Glutamatergic neuron (in vitro differentiated cells): ENCODE measurements at regions not wholly inside any gene's neighbourhood (a gene's known extent, or its start where the extent isn't known, plus 50 kb on each side); places are given as distances from the start of the nearest gene placed in this dataset.
"Not testable (repeated sequence)": the region's sequence is repeated elsewhere in the genome, so short reads cannot be mapped to it uniquely, and the experiment has no call there.

Experiments used
- DNase-seq: peaks from one replicate; pipeline ENCODE4 v3.0.0; 2022
- H3K27ac Mint-ChIP-seq: one replicate; pipeline ENCODE4 v1.8.0; 2020; ENCODE audit warnings: mild to moderate bottlenecking, mixed read lengths, inconsistent platforms; ENCODE audit not compliant: unreplicated experiment
- H3K27me3 Mint-ChIP-seq: one replicate; pipeline ENCODE4 v1.8.0; 2020; ENCODE audit warnings: mild to moderate bottlenecking, moderate library complexity, mixed read lengths, inconsistent platforms; ENCODE audit not compliant: unreplicated experiment
- H3K36me3 Mint-ChIP-seq: one replicate; pipeline ENCODE4 v1.8.0; 2020; ENCODE audit warnings: mild to moderate bottlenecking, mixed read lengths, inconsistent platforms; ENCODE audit not compliant: unreplicated experiment
- H3K4me1 Mint-ChIP-seq: one replicate; pipeline ENCODE4 v1.8.0; 2020; ENCODE audit warnings: mild to moderate bottlenecking, low read depth, mixed read lengths, inconsistent platforms; ENCODE audit not compliant: unreplicated experiment
- H3K4me3 Mint-ChIP-seq: one replicate; pipeline ENCODE4 v1.8.0; 2020; ENCODE audit warnings: mild to moderate bottlenecking, mixed read lengths, inconsistent platforms; ENCODE audit not compliant: unreplicated experiment
- H3K9me3 Mint-ChIP-seq: one replicate; pipeline ENCODE4 v1.8.0; 2020; ENCODE audit warnings: mild to moderate bottlenecking, moderate library complexity, mixed read lengths, inconsistent platforms; ENCODE audit not compliant: unreplicated experiment
- TF ChIP-seq, protein P1 (sequence below): fragments of 200-600 bp; sonication (generic); IDR thresholded peaks from one replicate; pipeline ENCODE4 v1.5.0; 2021; ENCODE audit not compliant: partially characterized antibody, unreplicated experiment

DNA sequence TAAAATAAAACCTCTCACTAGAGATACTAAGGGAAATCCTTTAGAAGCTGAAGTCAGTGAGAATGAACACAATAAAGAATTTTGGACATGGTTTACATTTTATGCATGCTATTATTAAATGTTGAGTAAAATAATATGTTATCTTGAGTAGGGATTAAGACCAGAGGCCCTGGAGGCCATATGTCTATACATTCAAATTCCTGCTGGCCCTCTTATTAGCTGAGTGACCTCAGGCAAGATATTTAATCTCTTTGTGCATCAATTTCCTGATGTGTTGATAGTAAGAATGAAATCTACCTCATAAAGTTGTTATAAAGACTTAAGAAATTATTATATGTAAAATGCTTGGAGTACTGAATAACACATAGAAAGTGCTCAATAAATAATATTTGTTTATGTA is 281.1 kb upstream of the KLF4 start:
- peaks cover 17% of the 10 kb centered on the region for H3K36me3 Mint-ChIP-seq
- TF ChIP-seq, protein P1, sequence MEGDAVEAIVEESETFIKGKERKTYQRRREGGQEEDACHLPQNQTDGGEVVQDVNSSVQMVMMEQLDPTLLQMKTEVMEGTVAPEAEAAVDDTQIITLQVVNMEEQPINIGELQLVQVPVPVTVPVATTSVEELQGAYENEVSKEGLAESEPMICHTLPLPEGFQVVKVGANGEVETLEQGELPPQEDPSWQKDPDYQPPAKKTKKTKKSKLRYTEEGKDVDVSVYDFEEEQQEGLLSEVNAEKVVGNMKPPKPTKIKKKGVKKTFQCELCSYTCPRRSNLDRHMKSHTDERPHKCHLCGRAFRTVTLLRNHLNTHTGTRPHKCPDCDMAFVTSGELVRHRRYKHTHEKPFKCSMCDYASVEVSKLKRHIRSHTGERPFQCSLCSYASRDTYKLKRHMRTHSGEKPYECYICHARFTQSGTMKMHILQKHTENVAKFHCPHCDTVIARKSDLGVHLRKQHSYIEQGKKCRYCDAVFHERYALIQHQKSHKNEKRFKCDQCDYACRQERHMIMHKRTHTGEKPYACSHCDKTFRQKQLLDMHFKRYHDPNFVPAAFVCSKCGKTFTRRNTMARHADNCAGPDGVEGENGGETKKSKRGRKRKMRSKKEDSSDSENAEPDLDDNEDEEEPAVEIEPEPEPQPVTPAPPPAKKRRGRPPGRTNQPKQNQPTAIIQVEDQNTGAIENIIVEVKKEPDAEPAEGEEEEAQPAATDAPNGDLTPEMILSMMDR: no peak
- no peak for DNase-seq
- H3K4me1 Mint-ChIP-seq: no peaks in the 10 kb centered on the region
- no peak overlapping the region for H3K27ac Mint-ChIP-seq
- peaks cover 1% of the 10 kb centered on the region for H3K27me3 Mint-ChIP-seq
- no peaks in the 10 kb centered on the region for H3K9me3 Mint-ChIP-seq
- no peak overlapping the region for H3K4me3 Mint-ChIP-seq

DNA sequence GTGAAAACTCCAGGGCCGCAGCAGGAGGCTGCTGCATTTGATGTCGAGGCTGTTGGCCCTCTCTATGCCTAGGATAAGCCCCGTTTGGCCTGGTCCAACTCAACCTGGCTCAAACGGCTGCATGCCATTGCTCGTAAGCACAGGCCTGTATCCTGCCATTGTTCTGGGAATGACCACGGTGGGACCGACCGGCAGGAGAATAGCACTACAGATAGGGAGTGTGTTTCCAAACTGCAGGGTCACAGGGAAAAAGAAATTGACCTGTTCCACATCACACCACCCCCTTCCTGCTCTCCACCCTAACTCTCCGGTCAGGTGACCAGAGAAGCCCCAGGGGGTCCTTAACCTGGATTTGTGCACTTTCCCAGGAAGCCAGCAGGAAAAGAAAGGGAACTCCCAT is 278.7 kb upstream of the KLF4 start:
- H3K9me3 Mint-ChIP-seq: no peaks in the 10 kb centered on the region
- no peak for DNase-seq
- H3K27ac Mint-ChIP-seq: no peak overlapping the region
- H3K27me3 Mint-ChIP-seq: peaks cover 1% of the 10 kb centered on the region
- H3K36me3 Mint-ChIP-seq: peaks cover 8% of the 10 kb centered on the region
- TF ChIP-seq, protein P1: no peak
- no peaks in the 10 kb centered on the region for H3K4me1 Mint-ChIP-seq
- no peak overlapping the region for H3K4me3 Mint-ChIP-seq

DNA sequence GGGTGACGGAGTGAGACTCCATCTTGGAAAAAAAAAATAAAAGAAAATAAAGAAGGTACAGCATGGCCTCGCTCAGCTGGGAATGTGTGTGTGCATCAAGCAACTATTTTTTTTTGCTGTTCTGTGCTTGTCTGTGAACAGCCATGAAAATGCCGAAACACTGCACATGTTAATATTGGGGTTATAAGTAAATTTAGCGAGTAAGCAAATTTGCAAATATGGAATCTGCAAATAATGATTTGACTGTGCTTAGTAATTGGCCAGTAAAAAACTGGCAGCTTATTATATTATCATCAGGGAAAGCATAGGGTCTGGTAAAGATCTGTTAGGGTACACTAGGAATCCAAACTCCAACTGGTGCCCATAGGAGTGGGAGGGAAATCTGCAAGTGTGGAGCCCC is 278.1 kb upstream of the KLF4 start:
- no peaks in the 10 kb centered on the region for H3K4me1 Mint-ChIP-seq
- H3K27me3 Mint-ChIP-seq: peaks cover 1% of the 10 kb centered on the region
- no peak for DNase-seq
- no peaks in the 10 kb centered on the region for H3K9me3 Mint-ChIP-seq
- H3K4me3 Mint-ChIP-seq: no peak overlapping the region
- TF ChIP-seq, protein P1: no peak
- no peak overlapping the region for H3K27ac Mint-ChIP-seq
- peaks cover 8% of the 10 kb centered on the region for H3K36me3 Mint-ChIP-seq

DNA sequence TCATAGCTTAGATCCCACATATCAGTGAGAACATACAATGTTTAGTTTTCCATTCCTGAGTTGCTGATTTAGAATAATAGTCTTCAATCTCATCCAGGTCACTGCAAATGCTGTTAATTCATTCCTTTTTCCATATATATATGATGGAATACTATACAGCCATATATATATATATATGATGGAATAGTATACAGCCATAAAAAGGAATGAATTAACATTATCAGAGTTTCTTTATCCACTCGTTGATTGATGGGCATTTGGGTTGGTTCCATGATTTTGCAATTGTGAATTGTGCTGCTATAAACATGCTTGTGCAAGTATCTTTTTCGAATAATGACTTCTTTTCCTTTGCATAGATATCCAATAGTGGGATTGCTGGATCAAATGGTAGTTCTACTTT is 273.9 kb upstream of the KLF4 start:
- H3K27ac Mint-ChIP-seq, H3K27me3 Mint-ChIP-seq, H3K4me3 Mint-ChIP-seq, H3K9me3 Mint-ChIP-seq, H3K4me1 Mint-ChIP-seq, DNase-seq, H3K36me3 Mint-ChIP-seq: not testable (repeated sequence)

DNA sequence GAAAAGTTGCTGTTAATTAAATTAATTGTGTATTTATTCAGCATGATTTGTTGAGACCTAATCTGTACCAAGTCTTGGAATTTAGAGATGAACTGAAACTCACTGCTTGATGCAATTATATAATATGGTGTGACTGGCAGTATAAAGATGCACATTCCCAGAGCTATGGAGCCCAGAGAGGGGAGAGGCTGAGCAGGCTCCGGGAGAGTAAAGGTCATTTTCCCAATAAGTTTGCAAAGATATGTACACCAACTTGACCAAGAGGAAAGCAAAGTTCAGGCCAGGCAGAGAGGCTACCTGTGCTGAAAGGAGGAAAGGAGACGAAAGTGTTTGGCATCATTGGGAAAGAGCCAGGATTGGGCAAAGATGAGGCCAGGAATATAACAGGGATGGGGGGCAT is 271.7 kb upstream of the KLF4 start:
- TF ChIP-seq, protein P1: no peak
- H3K4me1 Mint-ChIP-seq: no peaks in the 10 kb centered on the region
- no peaks in the 10 kb centered on the region for H3K27me3 Mint-ChIP-seq
- peaks cover 5% of the 10 kb centered on the region for H3K36me3 Mint-ChIP-seq
- no peaks in the 10 kb centered on the region for H3K9me3 Mint-ChIP-seq
- DNase-seq: no peak
- H3K27ac Mint-ChIP-seq: no peak overlapping the region
- no peak overlapping the region for H3K4me3 Mint-ChIP-seq
